MM.1S (cell line): ENCODE measurements at regions not wholly inside any gene's neighbourhood (a gene's known extent, or its start where the extent isn't known, plus 50 kb on each side); places are given as distances from the start of the nearest gene placed in this dataset.

Experiments used
- EZH2 ChIP-seq: fragments of 300-600 bp; sonication (generic); optimal IDR thresholded peaks from 2 replicates; pipeline ENCODE3; 2017; ENCODE audit warnings: low read depth, mild to moderate bottlenecking, antibody characterized with exemption, low read length, mixed read lengths
- TF ChIP-seq, protein P1 (sequence below): fragments of 300-600 bp; sonication (generic); IDR thresholded peaks from 2 replicates; pipeline ENCODE4 v1.5.1; 2016; ENCODE audit warnings: antibody characterized with exemption, low read length, mixed read lengths

DNA sequence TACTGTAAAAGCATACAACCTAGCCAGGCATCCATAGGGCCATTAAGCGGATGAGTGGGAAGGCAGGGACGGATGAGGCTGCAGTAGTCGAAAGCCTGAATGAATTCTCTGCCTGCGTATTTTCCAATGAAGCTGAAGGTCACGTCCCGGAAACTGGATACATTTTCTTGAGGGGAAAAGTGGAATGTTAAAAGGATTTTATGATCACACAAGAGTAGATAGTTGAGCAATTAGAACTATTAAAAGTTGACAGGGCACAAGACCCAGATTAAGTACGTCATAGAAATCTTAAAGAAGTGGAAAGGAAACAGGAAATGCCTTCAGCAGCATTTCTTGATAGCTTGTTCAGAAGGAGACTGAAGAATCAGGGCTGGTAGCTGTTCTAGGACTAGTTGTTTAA is 98.3 kb upstream of the CXXC4 start:
- TF ChIP-seq, protein P1, sequence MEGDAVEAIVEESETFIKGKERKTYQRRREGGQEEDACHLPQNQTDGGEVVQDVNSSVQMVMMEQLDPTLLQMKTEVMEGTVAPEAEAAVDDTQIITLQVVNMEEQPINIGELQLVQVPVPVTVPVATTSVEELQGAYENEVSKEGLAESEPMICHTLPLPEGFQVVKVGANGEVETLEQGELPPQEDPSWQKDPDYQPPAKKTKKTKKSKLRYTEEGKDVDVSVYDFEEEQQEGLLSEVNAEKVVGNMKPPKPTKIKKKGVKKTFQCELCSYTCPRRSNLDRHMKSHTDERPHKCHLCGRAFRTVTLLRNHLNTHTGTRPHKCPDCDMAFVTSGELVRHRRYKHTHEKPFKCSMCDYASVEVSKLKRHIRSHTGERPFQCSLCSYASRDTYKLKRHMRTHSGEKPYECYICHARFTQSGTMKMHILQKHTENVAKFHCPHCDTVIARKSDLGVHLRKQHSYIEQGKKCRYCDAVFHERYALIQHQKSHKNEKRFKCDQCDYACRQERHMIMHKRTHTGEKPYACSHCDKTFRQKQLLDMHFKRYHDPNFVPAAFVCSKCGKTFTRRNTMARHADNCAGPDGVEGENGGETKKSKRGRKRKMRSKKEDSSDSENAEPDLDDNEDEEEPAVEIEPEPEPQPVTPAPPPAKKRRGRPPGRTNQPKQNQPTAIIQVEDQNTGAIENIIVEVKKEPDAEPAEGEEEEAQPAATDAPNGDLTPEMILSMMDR: no peak
- TF ChIP-seq EZH2: no peak
